ENCODE measurements at regions not wholly inside any gene's neighbourhood (a gene's known extent, or its start where the extent isn't known, plus 50 kb on each side); places are given as distances from the start of the nearest gene placed in this dataset.

DNA sequence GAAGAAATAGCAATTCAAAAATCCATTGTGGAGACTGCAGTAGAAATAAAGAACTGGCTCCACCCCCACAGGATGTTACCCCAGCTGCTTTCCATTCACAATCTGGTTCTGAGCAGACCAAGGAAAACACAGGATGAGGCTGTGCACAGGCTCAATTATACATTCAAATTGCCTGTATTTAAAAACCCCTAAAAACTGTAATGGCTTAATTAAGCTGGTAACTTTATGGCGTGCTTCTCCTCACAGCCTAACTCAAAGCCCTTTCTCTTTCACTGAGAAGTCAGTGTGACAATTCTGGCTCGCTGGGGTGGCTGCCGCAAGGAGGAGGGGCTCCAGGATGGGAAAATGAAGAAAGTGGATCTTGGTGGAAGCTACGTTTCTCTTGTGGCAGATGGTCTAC is 1191.1 kb downstream of the SORCS1 start:
- H3K4me3 ChIP-seq (ENCODE audit: control insufficient read depth in 1 of 7, extremely low read depth in 1 of 7, insufficient read depth in 4 of 7, low read depth in 2 of 7, low read length in 6 of 7) = peak overlapping the region in 1 of 7 experiments; percentile 30
- CTCF ChIA-PET = interaction anchor here (2.2 kb wide), 1 partner anchor 23 kb away, joined by 10 read pairs; no protein-coding TSS in a partner anchor
- H3K27ac ChIP-seq (ENCODE audit: insufficient read depth in 1 of 2, low read depth in 1 of 2, low read length in 2 of 2, poor library complexity in 1 of 2, severe bottlenecking in 2 of 2) = no peak overlapping the region
- H3K4me1 ChIP-seq (ENCODE audit: control extremely low read depth in 1 of 4, control insufficient read depth in 4 of 4, insufficient read depth in 4 of 4, low read length in 3 of 4) = no peaks in the 10 kb centered on the region
- DNase-seq = no peak
- no peaks in the 10 kb centered on the region for H3K9me3 ChIP-seq (ENCODE audit: control extremely low read depth in 1 of 5, control insufficient read depth in 4 of 5, insufficient read depth in 2 of 5, low read depth in 1 of 5, low read length in 4 of 5)
- H3K36me3 ChIP-seq (ENCODE audit: control insufficient read depth in 4 of 4, insufficient read depth in 4 of 4, low read length in 3 of 4) = no peaks in the 10 kb centered on the region
- POLR2A ChIA-PET = no interaction called here
- 63% methylated on average over 4 of the region's 4 CpGs for WGBS (ENCODE audit: insufficient coverage)
- H3K27me3 ChIP-seq (replicated peaks in 2 of 5; ENCODE audit: control insufficient read depth in 4 of 5, insufficient read depth in 5 of 5, low read length in 4 of 5) = peaks cover 0 to 2% (median 0%) of the 10 kb centered on the region in 5 experiments

DNA sequence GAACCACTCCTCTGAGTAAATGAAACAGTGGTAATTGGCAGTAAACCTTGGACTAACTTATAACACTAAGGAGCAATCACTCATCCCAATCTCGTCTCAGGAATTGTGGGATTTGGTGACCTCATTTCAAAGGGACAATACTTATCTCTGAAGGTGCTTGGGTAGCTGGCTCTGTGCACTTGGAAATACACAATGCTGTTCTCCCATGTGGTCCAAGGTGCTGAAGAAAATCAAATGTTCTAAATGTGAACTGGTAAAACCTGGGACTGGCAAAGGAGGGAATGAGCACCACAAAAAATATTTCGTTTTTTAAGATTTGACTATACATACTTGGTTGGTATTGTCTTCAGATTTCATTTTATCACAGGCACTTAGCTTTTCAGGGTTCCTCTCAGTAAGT is 1193.0 kb downstream of the SORCS1 start:
- Histone ChIP-seq H3K4me1 (ENCODE audit: control extremely low read depth in 1 of 4, control insufficient read depth in 4 of 4, insufficient read depth in 4 of 4, low read length in 3 of 4) (no peaks in the 10 kb centered on the region), H3K36me3 (ENCODE audit: control insufficient read depth in 4 of 4, insufficient read depth in 4 of 4, low read length in 3 of 4) (no peaks in the 10 kb centered on the region), H3K27ac (ENCODE audit: insufficient read depth in 1 of 2, low read depth in 1 of 2, low read length in 2 of 2, poor library complexity in 1 of 2, severe bottlenecking in 2 of 2) (no peak overlapping the region), H3K9me3 (ENCODE audit: control extremely low read depth in 1 of 5, control insufficient read depth in 4 of 5, insufficient read depth in 2 of 5, low read depth in 1 of 5, low read length in 4 of 5) (no peaks in the 10 kb centered on the region), H3K4me3 (ENCODE audit: control insufficient read depth in 1 of 7, extremely low read depth in 1 of 7, insufficient read depth in 4 of 7, low read depth in 2 of 7, low read length in 6 of 7) (no peak overlapping the region), H3K27me3 (replicated peaks in 2 of 5; ENCODE audit: control insufficient read depth in 4 of 5, insufficient read depth in 5 of 5, low read length in 4 of 5) (peaks cover 0 to 2% (median 0%) of the 10 kb centered on the region in 5 experiments)
- no peak for DNase-seq
- WGBS (ENCODE audit: insufficient coverage) = no CpG with 5 or more reads among the region's 2 CpGs
- ChIA-PET POLR2A (no interaction called here), CTCF (interaction anchor here (1.8 kb wide), 1 partner anchor 19 kb away, joined by 4 read pairs; no protein-coding TSS in a partner anchor)

- POLR2A ChIA-PET = no interaction called here
- WGBS (ENCODE audit: insufficient coverage) = no CpG with 5 or more reads among the region's 12 CpGs
- H3K4me3 ChIP-seq (ENCODE audit: control insufficient read depth in 1 of 7, extremely low read depth in 1 of 7, insufficient read depth in 4 of 7, low read depth in 2 of 7, low read length in 6 of 7) = no peak overlapping the region
- no peak overlapping the region for H3K27ac ChIP-seq (ENCODE audit: insufficient read depth in 1 of 2, low read depth in 1 of 2, low read length in 2 of 2, poor library complexity in 1 of 2, severe bottlenecking in 2 of 2)
- no peaks in the 10 kb centered on the region for H3K4me1 ChIP-seq (ENCODE audit: control extremely low read depth in 1 of 4, control insufficient read depth in 4 of 4, insufficient read depth in 4 of 4, low read length in 3 of 4)
- H3K9me3 ChIP-seq (ENCODE audit: control extremely low read depth in 1 of 5, control insufficient read depth in 4 of 5, insufficient read depth in 2 of 5, low read depth in 1 of 5, low read length in 4 of 5) = no peaks in the 10 kb centered on the region
- H3K27me3 ChIP-seq (replicated peaks in 2 of 5; ENCODE audit: control insufficient read depth in 4 of 5, insufficient read depth in 5 of 5, low read length in 4 of 5) = peaks cover 0 to 2% (median 0%) of the 10 kb centered on the region in 5 experiments
- H3K36me3 ChIP-seq (ENCODE audit: control insufficient read depth in 4 of 4, insufficient read depth in 4 of 4, low read length in 3 of 4) = no peaks in the 10 kb centered on the region
- CTCF ChIA-PET = interaction anchor here (1.8 kb wide), 1 partner anchor 18 kb away, joined by 4 read pairs; no protein-coding TSS in a partner anchor
- no peak for DNase-seq
Measured at GRCh38 chr10:105969884-105970377, 1194.6 kb downstream of the SORCS1 start.

DNA sequence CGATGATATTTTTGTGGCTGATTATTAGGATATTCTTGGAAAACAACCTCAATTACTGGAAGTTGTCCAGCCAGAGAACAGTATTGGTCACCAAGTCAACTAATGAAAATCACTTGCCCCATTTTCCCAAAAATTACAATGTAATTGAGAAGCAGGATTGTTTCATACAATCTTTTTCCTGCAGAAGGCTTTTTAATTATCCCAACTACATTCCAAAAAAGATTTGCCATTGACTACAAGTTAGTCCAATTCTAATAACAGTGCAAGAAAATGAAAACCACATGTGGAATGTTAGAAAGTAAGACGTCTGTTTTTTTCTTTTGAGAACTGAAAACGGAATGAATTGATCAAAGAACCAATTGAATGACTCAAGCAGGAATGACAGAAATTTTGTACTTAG is 1195.8 kb downstream of the SORCS1 start:
- peaks cover 0 to 2% (median 0%) of the 10 kb centered on the region in 5 experiments for H3K27me3 ChIP-seq (replicated peaks in 2 of 5; ENCODE audit: control insufficient read depth in 4 of 5, insufficient read depth in 5 of 5, low read length in 4 of 5)

GRCh38 chr10:105967256-105967655 is 1197.2 kb downstream of the SORCS1 start:
- peaks cover 0 to 2% (median 0%) of the 10 kb centered on the region in 4 experiments for H3K4me1 ChIP-seq (ENCODE audit: control extremely low read depth in 1 of 4, control insufficient read depth in 4 of 4, insufficient read depth in 4 of 4, low read length in 3 of 4)
- ChIA-PET CTCF (no interaction called here), POLR2A (no interaction called here)
- WGBS (ENCODE audit: insufficient coverage) = no CpG with 5 or more reads among the region's 1 CpG
- H3K36me3 ChIP-seq (ENCODE audit: control insufficient read depth in 4 of 4, insufficient read depth in 4 of 4, low read length in 3 of 4) = no peaks in the 10 kb centered on the region
- no peak for DNase-seq
- H3K27ac ChIP-seq (ENCODE audit: insufficient read depth in 1 of 2, low read depth in 1 of 2, low read length in 2 of 2, poor library complexity in 1 of 2, severe bottlenecking in 2 of 2) = no peak overlapping the region
- no peak overlapping the region for H3K4me3 ChIP-seq (ENCODE audit: control insufficient read depth in 1 of 7, extremely low read depth in 1 of 7, insufficient read depth in 4 of 7, low read depth in 2 of 7, low read length in 6 of 7)
- peaks cover 0 to 2% (median 0%) of the 10 kb centered on the region in 5 experiments for H3K27me3 ChIP-seq (replicated peaks in 2 of 5; ENCODE audit: control insufficient read depth in 4 of 5, insufficient read depth in 5 of 5, low read length in 4 of 5)
- H3K9me3 ChIP-seq (ENCODE audit: control extremely low read depth in 1 of 5, control insufficient read depth in 4 of 5, insufficient read depth in 2 of 5, low read depth in 1 of 5, low read length in 4 of 5) = no peaks in the 10 kb centered on the region

More for the DNA sequence above, 1195.8 kb downstream of the SORCS1 start:
- H3K4me3 ChIP-seq (ENCODE audit: control insufficient read depth in 1 of 7, extremely low read depth in 1 of 7, insufficient read depth in 4 of 7, low read depth in 2 of 7, low read length in 6 of 7) = no peak overlapping the region
- no peak for DNase-seq
- no peaks in the 10 kb centered on the region for H3K9me3 ChIP-seq (ENCODE audit: control extremely low read depth in 1 of 5, control insufficient read depth in 4 of 5, insufficient read depth in 2 of 5, low read depth in 1 of 5, low read length in 4 of 5)
- ChIA-PET POLR2A (no interaction called here), CTCF (no interaction called here)
- H3K4me1 ChIP-seq (ENCODE audit: control extremely low read depth in 1 of 4, control insufficient read depth in 4 of 4, insufficient read depth in 4 of 4, low read length in 3 of 4) = peaks cover 0 to 2% (median 0%) of the 10 kb centered on the region in 4 experiments
- H3K27ac ChIP-seq (ENCODE audit: insufficient read depth in 1 of 2, low read depth in 1 of 2, low read length in 2 of 2, poor library complexity in 1 of 2, severe bottlenecking in 2 of 2) = no peak overlapping the region
- H3K36me3 ChIP-seq (ENCODE audit: control insufficient read depth in 4 of 4, insufficient read depth in 4 of 4, low read length in 3 of 4) = no peaks in the 10 kb centered on the region
- WGBS (ENCODE audit: insufficient coverage) = 100% methylated on average over 1 of the region's 3 CpGs

DNA sequence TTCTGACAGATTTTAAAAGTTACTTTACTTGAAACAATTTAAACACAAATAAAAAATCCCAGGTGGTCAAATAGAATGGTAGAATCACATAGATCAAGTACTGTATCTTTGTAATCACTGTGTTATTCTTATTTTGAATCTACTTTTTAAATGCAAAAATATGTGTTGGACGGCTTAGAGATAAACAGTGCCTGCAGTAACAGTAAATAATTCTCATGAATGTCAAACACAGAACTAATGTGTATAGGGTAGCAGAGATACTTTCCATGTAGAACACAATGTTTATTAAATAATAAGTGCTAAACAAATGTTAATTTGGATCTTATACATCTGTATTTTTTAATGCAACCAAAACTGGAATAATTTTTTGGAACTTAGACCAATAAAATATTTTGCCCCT is 1199.4 kb downstream of the SORCS1 start:
- Histone ChIP-seq H3K9me3 (ENCODE audit: control extremely low read depth in 1 of 5, control insufficient read depth in 4 of 5, insufficient read depth in 2 of 5, low read depth in 1 of 5, low read length in 4 of 5) (no peaks in the 10 kb centered on the region), H3K4me1 (ENCODE audit: control extremely low read depth in 1 of 4, control insufficient read depth in 4 of 4, insufficient read depth in 4 of 4, low read length in 3 of 4) (peaks cover 0 to 2% (median 0%) of the 10 kb centered on the region in 4 experiments), H3K27ac (ENCODE audit: insufficient read depth in 1 of 2, low read depth in 1 of 2, low read length in 2 of 2, poor library complexity in 1 of 2, severe bottlenecking in 2 of 2) (no peak overlapping the region), H3K27me3 (replicated peaks in 2 of 5; ENCODE audit: control insufficient read depth in 4 of 5, insufficient read depth in 5 of 5, low read length in 4 of 5) (no peaks in the 10 kb centered on the region), H3K4me3 (ENCODE audit: control insufficient read depth in 1 of 7, extremely low read depth in 1 of 7, insufficient read depth in 4 of 7, low read depth in 2 of 7, low read length in 6 of 7) (no peak overlapping the region), H3K36me3 (ENCODE audit: control insufficient read depth in 4 of 4, insufficient read depth in 4 of 4, low read length in 3 of 4) (no peaks in the 10 kb centered on the region)
- no peak for DNase-seq
- CTCF ChIA-PET = no interaction called here
- POLR2A ChIA-PET = no interaction called here
- no CpG with 5 or more reads among the region's 1 CpG for WGBS (ENCODE audit: insufficient coverage)

- peak in 1 of 3 donors; percentile 1 for DNase-seq
- Histone ChIP-seq H3K4me3 (ENCODE audit: control insufficient read depth in 1 of 7, extremely low read depth in 1 of 7, insufficient read depth in 4 of 7, low read depth in 2 of 7, low read length in 6 of 7) (no peak overlapping the region), H3K4me1 (ENCODE audit: control extremely low read depth in 1 of 4, control insufficient read depth in 4 of 4, insufficient read depth in 4 of 4, low read length in 3 of 4) (peaks cover 0 to 2% (median 0%) of the 10 kb centered on the region in 4 experiments), H3K9me3 (ENCODE audit: control extremely low read depth in 1 of 5, control insufficient read depth in 4 of 5, insufficient read depth in 2 of 5, low read depth in 1 of 5, low read length in 4 of 5) (no peaks in the 10 kb centered on the region), H3K36me3 (ENCODE audit: control insufficient read depth in 4 of 4, insufficient read depth in 4 of 4, low read length in 3 of 4) (no peaks in the 10 kb centered on the region), H3K27ac (ENCODE audit: insufficient read depth in 1 of 2, low read depth in 1 of 2, low read length in 2 of 2, poor library complexity in 1 of 2, severe bottlenecking in 2 of 2) (no peak overlapping the region), H3K27me3 (replicated peaks in 2 of 5; ENCODE audit: control insufficient read depth in 4 of 5, insufficient read depth in 5 of 5, low read length in 4 of 5) (no peaks in the 10 kb centered on the region)
- ChIA-PET CTCF (interaction anchor here (1.3 kb wide), 1 partner anchor 12 kb away, joined by 6 read pairs; no protein-coding TSS in a partner anchor), POLR2A (no interaction called here)
- 0% methylated on average over 1 of the region's 5 CpGs for WGBS (ENCODE audit: insufficient coverage)
Measured at GRCh38 chr10:105964009-105964408, 1200.5 kb downstream of the SORCS1 start.
